ENCODE measurements at regions not wholly inside any gene's neighbourhood (a gene's known extent, or its start where the extent isn't known, plus 50 kb on each side); places are given as distances from the start of the nearest gene placed in this dataset.

DNA sequence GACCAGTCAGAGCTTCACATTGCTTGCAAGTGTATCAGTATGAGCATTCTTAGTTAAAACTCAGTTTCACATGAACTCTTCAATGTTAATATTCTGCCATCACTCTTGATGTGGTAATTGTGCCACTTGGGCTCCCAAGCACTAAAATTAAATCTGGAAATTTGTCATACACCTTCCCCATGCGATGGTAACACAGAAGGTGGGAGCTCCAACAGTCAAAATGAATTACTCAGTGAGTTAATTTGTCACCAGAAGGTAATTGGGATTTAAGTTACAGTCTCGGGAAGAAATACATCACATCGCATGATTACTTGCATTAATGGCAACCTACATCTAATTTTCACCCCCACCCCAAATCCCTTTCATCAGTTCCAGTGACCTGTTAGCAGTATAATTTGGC is 376.5 kb upstream of the DAB1 start:
- DNase-seq (ENCODE audit: low spot score) = no peak

DNA sequence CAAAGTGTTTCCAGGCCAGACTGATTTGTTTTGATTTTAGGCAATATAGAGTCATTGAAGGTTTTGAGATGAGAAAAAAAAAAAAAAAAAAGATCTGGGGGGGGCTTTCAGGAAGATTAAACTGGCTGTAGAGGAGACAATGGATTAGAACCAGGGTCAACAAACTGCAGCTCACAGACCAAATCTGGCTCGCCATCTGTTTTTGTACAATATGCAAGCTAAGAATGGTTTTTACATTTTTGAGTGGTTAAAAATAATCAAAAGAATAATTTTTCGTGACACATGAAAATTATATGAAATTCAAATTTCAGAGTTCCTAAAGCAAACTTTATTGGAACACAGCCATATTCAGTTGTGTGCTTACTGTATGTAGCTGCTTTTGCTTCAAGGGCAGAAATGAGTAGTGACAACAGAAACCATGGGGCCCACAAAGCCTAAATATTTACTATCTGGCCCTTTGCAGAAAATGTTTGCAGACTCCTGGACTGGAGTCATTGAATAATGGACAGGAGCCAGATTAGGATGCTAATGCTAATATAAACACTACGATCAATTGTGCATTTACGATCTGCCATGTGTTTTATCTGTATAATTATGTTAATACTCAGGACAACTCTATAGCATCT is 375.7 kb upstream of the DAB1 start:
- DNase-seq (ENCODE audit: low spot score) = no peak

DNA sequence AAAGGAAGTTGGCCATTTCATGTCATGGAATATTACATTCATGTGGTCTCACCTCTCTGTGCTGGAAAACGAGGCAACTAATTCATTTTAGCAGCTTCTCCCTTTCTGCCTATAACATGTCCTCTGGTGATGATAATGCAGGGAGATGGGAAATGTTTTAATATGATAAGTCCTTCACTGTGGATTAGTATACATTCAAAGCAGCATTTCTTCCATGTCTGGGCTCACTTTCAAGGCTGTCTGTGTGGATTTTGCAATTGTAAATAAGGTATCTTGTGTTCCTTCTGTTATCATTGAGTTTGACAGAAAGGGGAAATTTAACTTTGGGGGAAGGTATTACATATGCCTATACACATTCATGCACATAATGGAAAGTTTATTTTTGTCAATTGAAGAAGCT is 374.7 kb upstream of the DAB1 start:
- DNase-seq (ENCODE audit: low spot score) = no peak

DNA sequence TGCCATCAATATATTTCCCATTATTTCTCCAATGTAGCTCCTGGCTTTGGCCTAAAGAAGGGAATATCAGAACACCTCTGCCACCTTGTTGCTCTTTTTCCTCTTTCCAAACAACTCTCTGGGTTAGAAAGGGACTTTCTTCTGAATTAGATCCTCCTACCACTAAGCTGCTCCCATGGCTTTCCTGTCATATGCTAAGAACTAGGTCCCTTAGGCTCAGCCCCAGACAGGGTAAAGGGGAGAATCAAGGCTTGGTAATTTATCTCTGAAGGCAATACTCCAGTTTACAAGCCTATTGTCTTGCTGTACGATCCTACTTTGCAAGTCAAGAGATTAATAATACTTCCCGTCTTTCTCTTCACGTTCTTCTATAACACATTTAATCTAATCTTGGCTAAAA is 373.2 kb upstream of the DAB1 start:
- DNase-seq (ENCODE audit: low spot score) = no peak

DNA sequence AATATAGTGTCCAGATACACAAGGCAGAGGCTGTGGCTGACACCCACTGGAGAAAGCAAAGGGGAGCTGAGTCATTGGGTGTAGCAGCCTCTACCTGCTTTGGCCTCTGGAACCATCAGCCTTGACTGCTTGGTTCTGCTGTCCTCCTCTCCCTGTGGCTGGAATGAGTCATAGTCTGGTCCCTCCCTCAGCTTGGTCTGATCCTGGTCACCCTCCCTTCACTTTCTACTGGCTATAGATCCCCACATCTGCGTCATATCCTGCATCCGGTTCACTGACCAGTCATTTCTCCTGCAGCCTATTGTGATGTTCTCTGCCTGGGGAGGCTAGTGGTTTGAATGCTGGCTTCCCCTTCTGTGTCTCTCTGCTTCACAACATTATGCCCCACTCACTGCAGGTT is 372.8 kb upstream of the DAB1 start:
- DNase-seq (ENCODE audit: low spot score) = no peak

DNA sequence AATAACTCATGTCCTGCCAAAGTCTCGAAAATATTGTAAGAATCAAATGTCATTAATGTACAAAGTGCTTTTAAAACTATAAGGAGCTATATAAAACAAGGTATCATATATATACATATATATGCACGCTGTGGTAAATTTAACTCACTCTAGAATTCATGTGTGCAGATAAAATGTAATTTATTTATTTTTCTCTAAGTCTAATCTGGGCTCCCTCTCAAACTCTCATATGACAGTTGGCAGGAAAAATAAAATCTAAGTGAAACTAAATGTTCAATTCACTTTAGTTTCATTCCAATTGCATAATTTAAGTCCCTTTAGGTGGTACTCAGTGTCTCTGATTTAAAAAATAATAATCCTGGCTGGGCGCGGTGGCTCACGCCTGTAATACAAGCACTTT is 372.0 kb upstream of the DAB1 start:
- DNase-seq (ENCODE audit: low spot score) = no peak

DNA sequence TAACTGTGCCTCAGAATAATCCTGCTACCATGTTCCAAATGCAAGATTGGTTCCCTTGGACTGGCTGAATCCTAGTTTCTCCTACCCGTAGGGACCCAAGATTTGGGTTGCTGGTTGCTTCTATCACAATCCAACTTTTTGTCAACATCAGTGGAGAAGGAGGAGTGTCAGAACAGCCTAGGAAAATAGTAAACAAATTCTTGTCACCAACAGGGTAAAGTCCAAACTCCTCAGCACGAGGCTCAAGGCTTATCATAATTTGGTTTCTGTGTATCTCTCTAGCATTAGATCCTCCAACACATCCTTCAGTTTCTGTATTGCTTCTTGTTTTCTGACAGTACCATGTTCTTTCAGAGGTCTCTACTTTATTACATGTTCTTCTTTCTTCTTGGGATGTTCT is 370.2 kb upstream of the DAB1 start:
- DNase-seq (ENCODE audit: low spot score) = no peak

DNA sequence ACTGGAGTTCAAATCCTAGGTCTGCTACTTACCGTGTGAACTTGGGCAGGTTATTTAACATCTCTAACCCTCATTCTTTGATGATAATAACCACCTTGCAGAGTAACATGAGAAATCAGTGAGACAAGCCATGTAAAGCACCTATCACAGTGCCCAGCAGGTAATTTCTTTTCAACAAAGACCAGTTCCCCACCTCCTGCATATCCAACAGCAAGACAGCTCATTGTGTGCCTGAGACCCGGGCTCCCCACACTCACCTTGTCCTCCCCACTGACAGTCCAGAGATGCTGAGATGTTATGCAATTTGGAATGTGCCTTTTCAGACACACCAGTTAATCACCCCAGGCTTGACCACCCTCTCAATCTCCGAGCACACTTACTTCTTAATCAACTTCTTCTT is 367.6 kb upstream of the DAB1 start:
- no peak for DNase-seq (ENCODE audit: low spot score)

DNA sequence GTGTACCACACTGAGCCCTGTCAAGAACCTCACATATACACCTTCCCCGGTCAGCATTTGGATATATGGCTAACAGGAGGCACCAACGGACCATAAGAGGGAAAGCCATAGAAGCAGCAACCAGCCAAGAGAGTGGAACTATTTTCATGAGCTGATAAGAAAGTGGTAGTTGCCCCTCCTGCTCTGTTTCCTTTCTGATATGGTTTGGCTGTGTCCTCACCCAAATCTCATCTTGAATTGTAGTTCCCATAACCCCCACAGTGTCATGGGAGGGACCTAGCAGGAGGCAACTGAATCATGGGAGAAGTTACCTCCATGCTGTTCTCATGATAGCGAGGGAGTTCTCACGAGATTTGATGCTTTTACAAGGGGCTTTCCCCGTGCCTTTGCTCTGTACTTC is 366.1 kb upstream of the DAB1 start:
- no peak for DNase-seq (ENCODE audit: low spot score)

DNA sequence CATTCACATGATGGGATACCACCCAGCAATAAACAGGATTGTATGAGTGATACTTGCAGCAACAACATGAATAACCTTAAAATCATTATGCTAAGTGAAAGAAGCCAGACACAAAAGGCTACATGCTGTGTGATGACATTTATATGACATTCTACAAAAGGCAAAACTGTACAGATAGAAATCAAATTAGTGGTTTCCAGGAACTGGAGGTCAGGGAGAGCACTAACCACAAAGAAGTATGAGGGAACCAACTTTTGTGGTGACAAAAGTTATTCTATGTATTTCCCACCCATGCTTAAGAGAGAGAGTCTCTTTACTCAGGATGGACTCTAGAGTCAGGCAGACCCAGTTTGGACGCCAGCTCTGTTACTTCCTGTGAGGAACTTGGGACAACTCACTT is 364.5 kb upstream of the DAB1 start:
- DNase-seq (ENCODE audit: low spot score) = no peak

DNA sequence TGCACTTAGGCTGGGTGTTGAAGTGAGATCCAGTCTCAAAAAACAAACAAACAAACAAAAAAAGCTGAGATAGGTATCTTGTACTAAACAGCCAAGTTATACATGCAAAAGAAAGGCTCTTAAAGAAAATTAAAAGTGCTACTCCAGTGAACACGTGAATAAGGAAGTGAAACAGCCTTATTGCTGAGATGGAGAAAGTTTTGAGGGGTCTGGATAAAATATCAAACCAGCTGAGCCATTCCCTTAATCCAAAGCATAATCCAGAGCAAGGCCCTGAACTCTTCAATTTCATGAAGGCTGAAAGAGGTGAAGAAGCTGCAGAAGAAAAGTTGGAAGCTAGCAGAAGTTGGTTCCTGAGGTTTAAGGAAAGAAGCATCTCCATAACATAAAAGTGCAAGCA is 360.5 kb upstream of the DAB1 start:
- DNase-seq (ENCODE audit: low spot score) = no peak

DNA sequence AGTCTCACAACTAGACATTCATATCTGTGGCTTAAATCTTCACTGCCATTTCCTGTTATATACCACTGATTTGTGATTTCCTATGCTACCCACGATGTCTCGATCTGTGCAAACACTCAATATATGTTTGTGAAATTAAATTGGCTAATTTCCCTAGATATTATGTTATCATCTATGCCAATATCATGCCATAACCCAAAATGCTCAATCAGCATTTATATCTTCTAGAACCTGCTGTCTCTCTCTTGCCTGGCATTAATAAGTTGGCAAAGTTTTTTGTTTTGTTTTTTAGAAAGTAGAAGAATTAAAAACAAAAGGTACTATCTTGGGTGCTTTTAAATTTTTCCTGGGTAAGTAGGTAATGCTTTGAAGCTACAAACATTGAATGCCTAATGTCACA is 358.5 kb upstream of the DAB1 start:
- no peak for DNase-seq (ENCODE audit: low spot score)

DNA sequence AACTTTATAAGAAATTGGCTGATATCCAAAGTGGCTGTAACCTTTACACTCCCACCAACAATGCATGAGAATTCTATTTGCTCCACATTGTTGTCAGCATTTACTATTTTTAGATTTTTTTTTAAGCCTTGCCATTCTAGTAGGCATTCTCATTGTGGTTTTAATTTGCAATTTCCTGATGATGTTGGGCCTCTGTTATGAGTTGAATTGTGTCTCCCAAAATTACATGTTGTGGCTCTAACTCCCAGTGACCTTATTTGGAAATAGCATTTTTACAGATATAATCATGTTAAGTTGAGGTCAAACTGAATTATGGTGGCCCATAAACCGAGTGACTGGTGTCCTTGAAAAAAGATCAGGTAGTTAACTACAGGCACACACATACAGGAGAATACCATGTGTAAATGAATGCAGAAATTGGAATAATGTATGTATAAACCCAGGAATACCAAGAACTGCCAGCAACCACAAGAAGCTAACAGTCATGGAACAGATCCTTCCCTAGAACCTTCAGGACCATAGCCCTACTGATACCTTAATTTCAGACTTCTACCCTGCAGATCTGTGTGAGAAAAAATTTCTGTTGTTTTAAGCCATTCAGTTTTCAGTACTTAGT is 348.8 kb upstream of the DAB1 start:
- no peak for DNase-seq (ENCODE audit: low spot score)

DNA sequence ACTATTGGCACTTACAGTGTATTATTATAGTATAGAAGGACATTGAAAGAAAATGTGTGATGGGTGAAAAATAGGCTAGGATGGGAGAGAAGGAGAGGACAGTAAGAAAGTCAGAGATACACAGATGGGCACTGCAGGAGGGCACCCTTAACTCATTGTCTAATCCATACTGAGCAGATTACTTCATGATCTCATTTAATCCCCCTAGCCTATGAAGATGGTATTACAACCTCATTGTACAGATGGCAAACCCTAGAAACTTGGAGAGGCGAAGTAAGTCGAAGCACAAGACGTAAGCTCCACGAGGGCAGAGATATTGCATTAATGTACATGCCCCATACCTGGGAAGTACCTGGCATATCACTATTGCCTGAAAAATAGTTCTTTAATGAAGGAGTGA is 346.9 kb upstream of the DAB1 start:
- no peak for DNase-seq (ENCODE audit: low spot score)

DNA sequence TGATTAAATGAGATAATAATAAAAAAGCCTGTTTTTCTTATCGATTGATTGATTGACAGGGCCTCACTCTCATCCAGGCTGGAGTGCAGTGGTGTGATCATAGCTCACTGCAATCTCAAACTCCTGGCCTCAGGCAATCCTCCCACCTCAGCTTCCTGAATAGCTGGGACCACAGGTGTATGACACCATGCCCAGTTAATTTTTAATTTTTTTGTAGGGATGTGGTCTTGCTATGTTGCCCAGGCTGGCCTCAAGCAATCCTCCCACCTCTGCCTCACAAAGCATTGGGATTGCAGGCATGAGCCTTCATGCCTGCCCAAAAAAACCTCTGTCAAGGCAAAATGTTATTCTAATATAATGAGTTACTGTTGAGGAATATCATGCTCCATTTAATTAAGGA is 346.4 kb upstream of the DAB1 start:
- no peak for DNase-seq (ENCODE audit: low spot score)

DNA sequence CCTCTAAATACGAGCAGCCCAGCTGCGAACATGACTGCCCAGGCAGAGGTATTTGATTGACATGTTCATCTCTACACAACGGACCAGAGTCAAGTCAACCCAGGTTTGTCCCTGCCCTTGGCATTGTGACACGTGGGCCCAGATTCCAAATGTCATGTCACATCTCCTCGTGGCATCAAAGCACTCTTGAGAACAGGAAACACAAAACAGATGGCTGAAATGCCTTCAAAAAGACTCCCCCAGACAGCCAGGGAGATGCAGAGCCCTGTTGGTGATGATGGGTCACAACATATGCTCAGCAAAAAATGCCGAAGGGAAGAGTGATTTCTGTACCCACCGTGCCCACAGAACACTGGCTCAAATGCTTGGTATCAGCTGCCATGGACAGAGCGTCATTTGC is 337.8 kb upstream of the DAB1 start:
- no peak for DNase-seq (ENCODE audit: low spot score)

DNA sequence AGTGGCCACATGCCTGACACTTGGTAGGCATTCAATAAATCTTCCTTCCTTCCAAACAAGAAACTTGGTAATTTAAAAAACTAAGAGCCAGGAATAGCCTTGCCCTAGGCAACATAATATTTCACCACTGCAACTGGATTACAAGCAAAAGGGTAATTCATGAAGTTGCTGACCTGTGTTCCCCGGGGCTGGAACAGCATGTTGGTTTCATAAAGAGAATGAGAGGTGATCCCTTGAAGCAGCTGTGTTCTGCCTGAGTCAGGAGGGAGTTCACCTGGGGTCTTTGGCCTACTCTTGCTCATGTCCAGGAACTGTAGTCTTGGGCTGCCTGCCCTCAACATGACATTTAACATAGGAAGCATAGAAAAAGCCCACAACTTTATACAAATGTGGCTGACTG is 329.0 kb upstream of the DAB1 start:
- no peak for DNase-seq (ENCODE audit: low spot score)

DNA sequence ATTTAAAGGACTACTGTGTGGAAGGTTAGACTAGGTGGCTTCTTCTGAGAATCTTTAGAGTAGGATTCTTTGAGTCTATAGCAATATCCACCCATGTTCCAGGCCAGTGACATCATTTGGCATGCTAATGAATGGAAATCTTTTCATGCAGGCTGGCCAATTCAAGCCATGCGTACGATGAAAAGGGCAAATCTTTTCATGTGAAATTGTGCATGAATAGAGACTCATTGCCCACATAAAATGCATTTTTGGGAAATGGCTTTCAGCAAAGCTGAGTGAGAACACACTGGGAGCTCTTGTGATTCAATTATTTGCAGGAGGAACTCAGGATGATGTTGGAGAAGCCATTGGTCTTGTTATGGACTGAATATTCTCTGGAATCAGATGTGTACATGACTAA is 324.9 kb upstream of the DAB1 start:
- DNase-seq (ENCODE audit: low spot score) = no peak

DNA sequence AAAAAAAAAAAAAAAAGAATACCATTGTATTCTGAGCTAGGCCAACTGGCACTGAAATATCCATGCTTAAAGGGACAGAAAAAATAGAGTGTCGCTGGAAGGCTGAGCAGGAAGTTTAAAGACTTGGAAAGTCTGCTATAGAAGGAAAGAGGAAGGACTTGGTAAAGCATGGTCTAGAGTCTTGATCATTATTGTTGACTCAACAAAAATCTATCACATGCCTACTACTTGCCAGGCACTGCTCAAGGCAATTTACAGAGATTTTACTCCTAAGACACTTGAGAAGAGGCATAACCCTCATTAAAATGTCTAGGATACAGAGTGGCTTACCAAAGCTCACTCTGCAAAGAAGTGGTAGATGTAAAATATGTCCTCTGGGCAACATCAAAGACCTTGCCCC is 324.0 kb upstream of the DAB1 start:
- DNase-seq (ENCODE audit: low spot score) = no peak

DNA sequence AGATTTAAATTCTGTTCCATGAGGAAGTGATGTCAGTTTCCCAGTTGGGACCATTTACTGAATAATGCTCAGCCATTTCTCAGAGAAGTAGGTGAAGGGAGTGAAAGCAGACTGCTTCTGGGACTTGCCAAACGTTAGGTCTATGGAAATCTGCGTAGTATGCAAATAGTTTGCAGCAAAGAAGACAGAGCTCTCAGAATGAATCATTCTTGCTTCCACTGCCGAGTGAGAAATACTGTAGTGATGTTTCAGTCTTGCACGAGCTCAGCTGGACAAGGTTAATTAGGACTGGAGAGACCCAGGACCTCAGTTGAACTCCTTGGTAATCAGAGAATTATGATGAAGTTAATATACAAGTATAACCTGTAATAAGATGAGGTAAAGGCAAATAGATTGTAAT is 317.7 kb upstream of the DAB1 start:
- no peak for DNase-seq (ENCODE audit: low spot score)

DNA sequence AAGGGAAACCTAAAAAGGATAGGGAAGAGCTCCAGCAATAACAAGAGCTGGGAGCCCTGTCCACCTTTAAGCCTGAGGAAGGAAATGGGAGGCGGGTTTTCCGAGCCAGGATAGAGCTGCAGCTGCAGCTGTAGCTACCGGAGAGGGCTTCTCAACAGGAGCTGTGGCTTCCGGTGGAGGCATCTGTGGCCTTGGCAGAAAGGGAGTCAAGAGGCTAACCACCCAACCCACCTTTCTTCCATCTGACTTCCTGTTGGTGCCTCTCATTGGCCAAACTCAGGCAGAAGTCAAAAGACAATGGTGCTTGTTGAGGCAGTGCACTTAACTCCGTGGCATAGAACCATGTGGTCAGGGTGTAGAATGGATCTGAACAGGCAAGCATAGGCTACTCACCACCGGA is 313.1 kb upstream of the DAB1 start:
- DNase-seq (ENCODE audit: low spot score) = no peak

DNA sequence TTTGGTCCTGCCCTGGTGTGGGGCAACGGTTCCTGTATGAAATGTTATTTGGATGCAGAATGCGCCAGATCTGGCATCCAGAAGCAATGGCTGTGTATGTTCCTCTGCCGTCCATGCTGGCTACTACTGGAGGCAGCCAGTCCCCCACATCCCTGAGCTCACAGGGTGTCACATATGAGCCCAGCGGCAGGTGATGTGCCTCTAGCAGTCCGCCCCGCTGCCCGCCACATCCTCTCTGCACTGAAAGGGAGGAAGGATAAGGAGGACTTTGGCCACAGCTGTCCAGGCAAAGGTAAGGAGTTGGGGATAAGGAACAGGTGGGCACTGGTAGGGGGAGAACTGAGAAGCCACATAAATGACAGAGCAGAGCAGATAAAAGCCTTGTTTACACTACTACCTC is 305.3 kb upstream of the DAB1 start:
- DNase-seq (ENCODE audit: low spot score) = no peak

DNA sequence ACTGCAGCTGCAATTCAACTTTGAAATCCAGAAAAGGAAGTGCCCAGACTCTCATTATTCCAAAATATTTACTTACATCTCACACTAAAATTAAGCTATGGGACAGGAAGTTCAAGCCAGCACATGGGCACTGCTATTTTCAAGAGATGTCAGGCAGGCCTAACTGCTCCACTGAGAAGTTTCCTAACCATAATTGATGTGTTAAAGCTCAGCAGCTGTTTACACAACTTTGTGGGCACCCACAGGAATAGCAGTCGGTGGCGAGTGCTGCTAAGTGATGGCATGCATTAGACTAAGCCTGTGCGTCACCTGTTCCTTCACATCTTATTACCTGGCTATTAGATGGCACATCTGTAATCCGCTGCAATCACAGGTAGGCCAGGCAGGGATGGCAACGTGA is 303.3 kb upstream of the DAB1 start:
- DNase-seq (ENCODE audit: low spot score) = no peak

DNA sequence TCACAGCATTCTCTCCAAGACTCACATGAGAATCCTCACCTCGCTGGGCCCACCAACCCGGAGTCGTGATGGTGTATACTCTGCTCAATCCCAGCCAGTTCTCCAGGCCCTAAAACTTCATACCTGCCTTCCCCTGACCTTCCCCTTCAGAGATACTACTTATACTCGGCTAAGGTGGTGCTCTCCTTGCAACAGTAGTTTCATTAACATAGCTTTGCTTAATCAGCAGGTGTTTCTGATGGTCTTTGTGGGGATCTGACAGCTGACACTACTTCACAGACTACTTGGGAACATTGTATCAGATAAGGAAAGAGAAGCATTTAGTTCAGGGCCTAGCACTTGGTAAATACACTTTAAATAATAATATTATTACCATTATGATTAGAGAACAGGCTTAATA is 301.5 kb upstream of the DAB1 start:
- DNase-seq (ENCODE audit: low spot score) = no peak

DNA sequence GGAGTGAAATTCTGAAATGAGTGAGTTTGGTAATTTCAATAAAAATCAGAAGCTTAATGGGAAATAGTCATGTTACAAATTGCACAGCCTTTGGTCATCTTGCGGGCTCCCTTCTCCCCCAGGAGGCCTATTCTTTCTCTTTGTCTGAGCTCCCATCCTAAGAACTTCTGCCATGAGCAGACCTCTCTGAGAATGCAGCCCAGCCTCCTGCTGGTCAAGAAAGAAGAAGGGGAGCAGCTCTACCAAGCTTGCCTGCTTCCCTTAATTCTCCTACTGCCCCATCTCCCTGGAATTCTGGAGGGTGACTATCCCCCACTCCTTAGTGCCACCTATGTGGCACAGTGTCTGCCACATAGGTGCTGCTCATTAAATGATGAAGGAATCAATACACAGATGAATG is 300.7 kb upstream of the DAB1 start:
- DNase-seq (ENCODE audit: low spot score) = no peak
